SK-N-MC (cell line): ENCODE measurements at regions not wholly inside any gene's neighbourhood (a gene's known extent, or its start where the extent isn't known, plus 50 kb on each side); places are given as distances from the start of the nearest gene placed in this dataset.

ENCODE experiments used
- FOXP2 ChIP-seq: optimal IDR thresholded peaks from 2 replicates; pipeline ENCODE3; 2011; ENCODE audit warnings: mild to moderate bottlenecking, moderate library complexity; ENCODE audit not compliant: insufficient read depth; ENCODE audit errors: extremely low read length, control extremely low read depth
- POLR2AphosphoS5 ChIP-seq: IDR thresholded peaks from 2 replicates; pipeline ENCODE4 v1.6.1; 2012; ENCODE audit warnings: mild to moderate bottlenecking, low read depth, low read length, borderline replicate concordance

GRCh38 chr4:184558996-184559395 lies 84.6 kb upstream of the IRF2 start:
- TF ChIP-seq POLR2AphosphoS5 = no peak
- no peak for TF ChIP-seq FOXP2
